ENCODE measurements at regions not wholly inside any gene's neighbourhood (a gene's known extent, or its start where the extent isn't known, plus 50 kb on each side); places are given as distances from the start of the nearest gene placed in this dataset.

DNA sequence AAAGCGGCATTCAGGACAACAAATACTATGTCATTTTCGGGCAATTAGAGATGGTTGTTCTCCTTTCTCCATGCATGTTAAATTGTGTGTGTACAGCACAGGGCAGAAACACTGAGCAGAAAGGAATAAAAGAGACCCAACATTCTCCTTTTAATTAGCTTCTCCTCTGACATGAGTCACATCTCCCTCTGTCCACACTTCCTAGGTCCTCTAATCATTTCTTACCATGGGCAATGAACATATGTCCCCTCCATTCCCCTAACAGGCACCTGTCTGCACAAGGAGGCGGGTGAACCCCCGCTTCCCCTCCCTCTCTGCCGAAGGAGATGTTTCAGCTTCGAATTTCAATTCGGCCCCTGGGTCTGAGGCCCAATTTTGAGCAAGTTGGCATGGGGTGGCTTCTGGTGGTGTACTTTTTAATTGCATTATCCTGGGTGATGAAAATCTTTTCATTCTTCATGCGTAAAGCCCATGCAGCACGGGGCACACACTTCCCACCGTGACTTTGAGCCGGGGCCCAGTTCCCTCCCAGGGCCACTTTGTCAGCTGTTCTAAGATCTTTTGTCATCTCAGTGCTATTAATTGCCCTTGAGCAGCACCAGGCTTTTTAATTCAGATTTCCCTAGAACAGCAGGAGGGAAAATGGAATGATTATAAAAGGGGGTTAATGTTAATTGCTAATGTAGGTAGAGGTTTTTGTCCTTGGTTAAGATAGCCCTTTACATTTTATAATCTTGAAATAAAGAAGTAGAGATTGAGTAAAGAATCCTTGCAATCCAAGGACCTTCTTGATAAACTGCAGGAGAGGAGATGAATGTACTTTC is 219.5 kb upstream of the NRP1 start:
- TF ChIP-seq, protein P1, sequence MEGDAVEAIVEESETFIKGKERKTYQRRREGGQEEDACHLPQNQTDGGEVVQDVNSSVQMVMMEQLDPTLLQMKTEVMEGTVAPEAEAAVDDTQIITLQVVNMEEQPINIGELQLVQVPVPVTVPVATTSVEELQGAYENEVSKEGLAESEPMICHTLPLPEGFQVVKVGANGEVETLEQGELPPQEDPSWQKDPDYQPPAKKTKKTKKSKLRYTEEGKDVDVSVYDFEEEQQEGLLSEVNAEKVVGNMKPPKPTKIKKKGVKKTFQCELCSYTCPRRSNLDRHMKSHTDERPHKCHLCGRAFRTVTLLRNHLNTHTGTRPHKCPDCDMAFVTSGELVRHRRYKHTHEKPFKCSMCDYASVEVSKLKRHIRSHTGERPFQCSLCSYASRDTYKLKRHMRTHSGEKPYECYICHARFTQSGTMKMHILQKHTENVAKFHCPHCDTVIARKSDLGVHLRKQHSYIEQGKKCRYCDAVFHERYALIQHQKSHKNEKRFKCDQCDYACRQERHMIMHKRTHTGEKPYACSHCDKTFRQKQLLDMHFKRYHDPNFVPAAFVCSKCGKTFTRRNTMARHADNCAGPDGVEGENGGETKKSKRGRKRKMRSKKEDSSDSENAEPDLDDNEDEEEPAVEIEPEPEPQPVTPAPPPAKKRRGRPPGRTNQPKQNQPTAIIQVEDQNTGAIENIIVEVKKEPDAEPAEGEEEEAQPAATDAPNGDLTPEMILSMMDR (IDR thresholded peaks at IDR 0.05): no peak
- no peak for TF ChIP-seq POLR2A (IDR thresholded peaks at IDR 0.05)
